ENCODE measurements at regions not wholly inside any gene's neighbourhood (a gene's known extent, or its start where the extent isn't known, plus 50 kb on each side); places are given as distances from the start of the nearest gene placed in this dataset.

- TF ChIP-seq EZH2 (IDR thresholded peaks at IDR 0.05; ENCODE audit: borderline replicate concordance, low read depth, low read length, poor library complexity, severe bottlenecking) = no peak
- TF ChIP-seq, protein P1, sequence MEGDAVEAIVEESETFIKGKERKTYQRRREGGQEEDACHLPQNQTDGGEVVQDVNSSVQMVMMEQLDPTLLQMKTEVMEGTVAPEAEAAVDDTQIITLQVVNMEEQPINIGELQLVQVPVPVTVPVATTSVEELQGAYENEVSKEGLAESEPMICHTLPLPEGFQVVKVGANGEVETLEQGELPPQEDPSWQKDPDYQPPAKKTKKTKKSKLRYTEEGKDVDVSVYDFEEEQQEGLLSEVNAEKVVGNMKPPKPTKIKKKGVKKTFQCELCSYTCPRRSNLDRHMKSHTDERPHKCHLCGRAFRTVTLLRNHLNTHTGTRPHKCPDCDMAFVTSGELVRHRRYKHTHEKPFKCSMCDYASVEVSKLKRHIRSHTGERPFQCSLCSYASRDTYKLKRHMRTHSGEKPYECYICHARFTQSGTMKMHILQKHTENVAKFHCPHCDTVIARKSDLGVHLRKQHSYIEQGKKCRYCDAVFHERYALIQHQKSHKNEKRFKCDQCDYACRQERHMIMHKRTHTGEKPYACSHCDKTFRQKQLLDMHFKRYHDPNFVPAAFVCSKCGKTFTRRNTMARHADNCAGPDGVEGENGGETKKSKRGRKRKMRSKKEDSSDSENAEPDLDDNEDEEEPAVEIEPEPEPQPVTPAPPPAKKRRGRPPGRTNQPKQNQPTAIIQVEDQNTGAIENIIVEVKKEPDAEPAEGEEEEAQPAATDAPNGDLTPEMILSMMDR (conservative IDR thresholded peaks at IDR 0.05; ENCODE audit: low read depth, low read length) = no peak
These were observed 273.6 kb upstream of the RGMB start for GRCh38 chr5:98499892-98500291.
